HG03108 (cell line): ENCODE measurements at regions not wholly inside any gene's neighbourhood (a gene's known extent, or its start where the extent isn't known, plus 50 kb on each side); places are given as distances from the start of the nearest gene placed in this dataset.
A peak's percentile ranks its signal among the peaks of the same experiment; 100 is the strongest.

ENCODE experiments used
- ATAC-seq: cut with Tn5 transposase; IDR thresholded peaks from one replicate; pipeline ENCODE4 v1.9.1; 2021; ENCODE audit warnings: moderate library complexity; ENCODE audit not compliant: unreplicated experiment

GRCh38 chr15:95911570-95912279 lies 418.8 kb upstream of the NR2F2 start:
- no peak for ATAC-seq

GRCh38 chr15:95912280-95912625 lies 418.2 kb upstream of the NR2F2 start:
- ATAC-seq, result no peak

- ATAC-seq, result no peak
Observed at GRCh38 chr15:95912728-95913127, 417.8 kb upstream of the NR2F2 start.

- ATAC-seq, result no peak
Observed at GRCh38 chr15:95916568-95916967, 413.9 kb upstream of the NR2F2 start.

GRCh38 chr15:95918525-95918924 lies 412.0 kb upstream of the NR2F2 start:
- ATAC-seq, result no peak

GRCh38 chr15:95919460-95919859 lies 411.0 kb upstream of the NR2F2 start:
- no peak for ATAC-seq

GRCh38 chr15:95921404-95921803 lies 409.1 kb upstream of the NR2F2 start:
- ATAC-seq, result no peak

GRCh38 chr15:95922431-95922830 lies 408.1 kb upstream of the NR2F2 start:
- no peak for ATAC-seq

GRCh38 chr15:95923792-95924191 lies 406.7 kb upstream of the NR2F2 start:
- no peak for ATAC-seq

- no peak for ATAC-seq
Observed at GRCh38 chr15:95928822-95929221, 401.7 kb upstream of the NR2F2 start.

GRCh38 chr15:95929232-95929846 lies 401.2 kb upstream of the NR2F2 start:
- ATAC-seq, result peak; percentile 93

- ATAC-seq, result no peak
Observed at GRCh38 chr15:95930659-95931375, 399.7 kb upstream of the NR2F2 start.

- no peak for ATAC-seq
Observed at GRCh38 chr15:95931619-95932018, 398.9 kb upstream of the NR2F2 start.

GRCh38 chr15:95932141-95932540 lies 398.4 kb upstream of the NR2F2 start:
- no peak for ATAC-seq

- no peak for ATAC-seq
Observed at GRCh38 chr15:95932676-95933075, 397.8 kb upstream of the NR2F2 start.

GRCh38 chr15:95935852-95936251 lies 394.6 kb upstream of the NR2F2 start:
- no peak for ATAC-seq

GRCh38 chr15:95937128-95937528 lies 393.4 kb upstream of the NR2F2 start:
- ATAC-seq, result no peak

- ATAC-seq, result no peak
Observed at GRCh38 chr15:95940431-95940985, 390.0 kb upstream of the NR2F2 start.

- ATAC-seq, result no peak
Observed at GRCh38 chr15:95944193-95944592, 386.3 kb upstream of the NR2F2 start.

- no peak for ATAC-seq
Observed at GRCh38 chr15:95944661-95945255, 385.7 kb upstream of the NR2F2 start.

GRCh38 chr15:95946241-95946640 lies 384.3 kb upstream of the NR2F2 start:
- ATAC-seq, result no peak

GRCh38 chr15:95946926-95947325 lies 383.6 kb upstream of the NR2F2 start:
- ATAC-seq, result no peak
